CD14-positive monocyte (primary cell): ENCODE measurements at regions not wholly inside any gene's neighbourhood (a gene's known extent, or its start where the extent isn't known, plus 50 kb on each side); places are given as distances from the start of the nearest gene placed in this dataset.

ENCODE experiments used
- DNase-seq, 3 donors: peaks; one replicate each; pipeline ENCODE4 v3.0.0-alpha.2; 2011 to 2022
- H2AFZ ChIP-seq: 2 replicates; pipeline ENCODE4 v1.6.0; 2012; ENCODE audit warnings: mild to moderate bottlenecking, low read depth, low read length, inconsistent platforms; ENCODE audit not compliant: insufficient read depth, poor library complexity, severe bottlenecking
- H3K27ac ChIP-seq, 2 donors: 1 replicate in 1 of 2; 2 replicates in 1 of 2; pipeline ENCODE4 v1.5.1; 2012 to 2013; ENCODE audit warnings: low read length in 2 of 2, control low read depth in 1 of 2, inconsistent platforms in 1 of 2, low read depth in 1 of 2, mild to moderate bottlenecking in 1 of 2
- H3K27me3 ChIP-seq, 2 donors: one replicate each; pipeline versions ENCODE4 v1.6.0 to v1.6.1; 2011 to 2013; ENCODE audit warnings: low read length in 2 of 2; ENCODE audit not compliant: control insufficient read depth in 2 of 2, insufficient read depth in 2 of 2
- H3K36me3 ChIP-seq, 2 donors: replicated peaks in 1 of 2; 1 replicate in 1 of 2; 2 replicates in 1 of 2; pipeline versions ENCODE4 v1.5.1 to v1.6.1; 2012 to 2013; ENCODE audit warnings: low read length in 2 of 2, control low read depth in 1 of 2, inconsistent platforms in 1 of 2, mild to moderate bottlenecking in 1 of 2; ENCODE audit not compliant: insufficient read depth in 2 of 2, control insufficient read depth in 1 of 2
- H3K4me1 ChIP-seq, 2 donors: 1 replicate in 1 of 2; 2 replicates in 1 of 2; pipeline versions ENCODE4 v1.5.1 to v1.6.1; 2012 to 2013; ENCODE audit warnings: low read length in 2 of 2, control low read depth in 1 of 2, inconsistent platforms in 1 of 2, mild to moderate bottlenecking in 1 of 2, moderate library complexity in 1 of 2; ENCODE audit not compliant: insufficient read depth in 2 of 2, control insufficient read depth in 1 of 2
- H3K4me2 ChIP-seq: replicated peaks from 2 replicates; pipeline ENCODE3; 2012; ENCODE audit warnings: low read length, moderate library complexity, mild to moderate bottlenecking; ENCODE audit not compliant: poor library complexity, severe bottlenecking; ENCODE audit errors: extremely low read depth
- H3K4me3 ChIP-seq, 3 experiments: fragments of 200-600 bp in 1 of 3; sonication (generic) in 1 of 3; replicated peaks in 1 of 3; 1 replicate in 2 of 3; 2 replicates in 1 of 3; pipeline ENCODE4 v1.5.1; 2011 to 2013; ENCODE audit warnings: low read length in 3 of 3, mild to moderate bottlenecking in 3 of 3, control low read depth in 2 of 3, low read depth in 2 of 3, inconsistent platforms in 1 of 3, moderate library complexity in 1 of 3
- H3K79me2 ChIP-seq: 2 replicates; pipeline ENCODE4 v1.6.0; 2012; ENCODE audit warnings: mild to moderate bottlenecking, control low read depth, inconsistent platforms, low read length, moderate library complexity; ENCODE audit not compliant: insufficient read depth
- H3K9ac ChIP-seq: 2 replicates; pipeline ENCODE4 v1.6.0; 2017; ENCODE audit warnings: low read length, mild to moderate bottlenecking; ENCODE audit not compliant: insufficient read depth, poor library complexity, severe bottlenecking
- H3K9me3 ChIP-seq, 2 donors: replicated peaks in 1 of 2; 1 replicate in 1 of 2; 2 replicates in 1 of 2; pipeline versions ENCODE4 v1.5.1 to v1.6.1; 2012 to 2013; ENCODE audit warnings: low read length in 2 of 2, control low read depth in 1 of 2; ENCODE audit not compliant: control insufficient read depth in 1 of 2, insufficient read depth in 1 of 2
- H4K20me1 ChIP-seq: 2 replicates; pipeline ENCODE4 v1.6.0; 2012; ENCODE audit warnings: mild to moderate bottlenecking, low read length, control low read depth, moderate library complexity; ENCODE audit not compliant: insufficient read depth
- H3K27ac Mint-ChIP-seq, 7 donors: one replicate each; pipeline ENCODE4 v1.8.0; 2020; ENCODE audit warnings: mild to moderate bottlenecking in 7 of 7, mixed read lengths in 7 of 7, moderate library complexity in 6 of 7, inconsistent platforms in 2 of 7
- H3K27me3 Mint-ChIP-seq, 3 donors: one replicate each; pipeline ENCODE4 v1.8.0; 2021 to 2022; ENCODE audit warnings: low read depth in 3 of 3, mild to moderate bottlenecking in 3 of 3, mixed read lengths in 3 of 3, moderate library complexity in 3 of 3, inconsistent platforms in 1 of 3
- H3K36me3 Mint-ChIP-seq, 2 donors: one replicate each; pipeline ENCODE4 v1.8.0; 2020; ENCODE audit warnings: mixed read lengths in 2 of 2, inconsistent platforms in 1 of 2, mild to moderate bottlenecking in 1 of 2
- H3K4me1 Mint-ChIP-seq: one replicate; pipeline ENCODE4 v1.8.0; 2020; ENCODE audit warnings: mild to moderate bottlenecking, mixed read lengths
- H3K4me3 Mint-ChIP-seq, 2 donors: one replicate each; pipeline ENCODE4 v1.8.0; 2020; ENCODE audit warnings: mild to moderate bottlenecking in 2 of 2, mixed read lengths in 2 of 2, moderate library complexity in 1 of 2
- H3K9me3 Mint-ChIP-seq, 7 donors: one replicate each; pipeline ENCODE4 v1.8.0; 2020 to 2022; ENCODE audit warnings: mixed read lengths in 7 of 7, mild to moderate bottlenecking in 6 of 7, moderate library complexity in 6 of 7, inconsistent platforms in 2 of 7
- WGBS: methylation state at CpG from one replicate; pipeline ENCODE4 v1.1.5; 2013; ENCODE audit warnings: missing lambda C conversion rate; ENCODE audit not compliant: insufficient coverage; 5-methylcytosine and 5-hydroxymethylcytosine counted together
- intact Hi-C, 2 donors: fragments of 100-400 bp; cut with micrococcal nuclease; formaldehyde crosslinking; loops; one replicate each; pipeline versions ENCODE4 v1.15.0 to v1.15.1; 2023
- TF ChIP-seq, protein P1 (sequence below): fragments of 200-600 bp; IDR thresholded peaks from one replicate; pipeline ENCODE4 v1.8.0; 2022; ENCODE audit warnings: antibody characterized with exemption, mild to moderate bottlenecking

- H3K4me1 ChIP-seq, result no peaks in the 10 kb centered on the region
- H3K27me3 ChIP-seq, result no peaks in the 10 kb centered on the region
- H3K36me3 Mint-ChIP-seq, result no peaks in the 10 kb centered on the region
- no peaks in the 10 kb centered on the region for H3K36me3 ChIP-seq
- H2AFZ ChIP-seq, result no peak overlapping the region
- H3K4me1 Mint-ChIP-seq, result no peaks in the 10 kb centered on the region
- no CpG with 5 or more reads among the region's 2 CpGs for WGBS
- H3K4me3 Mint-ChIP-seq, result no peak overlapping the region
- intact Hi-C loops, result no loop called here
- no peak for DNase-seq
- H3K4me2 ChIP-seq, result no peak overlapping the region
- no peak overlapping the region for H3K27ac ChIP-seq
- no peak overlapping the region for H3K9ac ChIP-seq
- H3K27ac Mint-ChIP-seq, result no peak overlapping the region
- peaks cover 5 to 24% (median 14%) of the 10 kb centered on the region in 7 donors for H3K9me3 Mint-ChIP-seq
- H3K4me3 ChIP-seq, result no peak overlapping the region
- peaks cover 0 to 3% (median 3%) of the 10 kb centered on the region in 3 donors for H3K27me3 Mint-ChIP-seq
- H4K20me1 ChIP-seq, result no peaks in the 10 kb centered on the region
- peaks cover 0 to 18% of the 10 kb centered on the region in 2 donors for H3K9me3 ChIP-seq
- TF ChIP-seq, protein P1, sequence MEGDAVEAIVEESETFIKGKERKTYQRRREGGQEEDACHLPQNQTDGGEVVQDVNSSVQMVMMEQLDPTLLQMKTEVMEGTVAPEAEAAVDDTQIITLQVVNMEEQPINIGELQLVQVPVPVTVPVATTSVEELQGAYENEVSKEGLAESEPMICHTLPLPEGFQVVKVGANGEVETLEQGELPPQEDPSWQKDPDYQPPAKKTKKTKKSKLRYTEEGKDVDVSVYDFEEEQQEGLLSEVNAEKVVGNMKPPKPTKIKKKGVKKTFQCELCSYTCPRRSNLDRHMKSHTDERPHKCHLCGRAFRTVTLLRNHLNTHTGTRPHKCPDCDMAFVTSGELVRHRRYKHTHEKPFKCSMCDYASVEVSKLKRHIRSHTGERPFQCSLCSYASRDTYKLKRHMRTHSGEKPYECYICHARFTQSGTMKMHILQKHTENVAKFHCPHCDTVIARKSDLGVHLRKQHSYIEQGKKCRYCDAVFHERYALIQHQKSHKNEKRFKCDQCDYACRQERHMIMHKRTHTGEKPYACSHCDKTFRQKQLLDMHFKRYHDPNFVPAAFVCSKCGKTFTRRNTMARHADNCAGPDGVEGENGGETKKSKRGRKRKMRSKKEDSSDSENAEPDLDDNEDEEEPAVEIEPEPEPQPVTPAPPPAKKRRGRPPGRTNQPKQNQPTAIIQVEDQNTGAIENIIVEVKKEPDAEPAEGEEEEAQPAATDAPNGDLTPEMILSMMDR, result no peak
- no peaks in the 10 kb centered on the region for H3K79me2 ChIP-seq
Measured at GRCh38 chr3:14039149-14039548, 85.5 kb downstream of the CHCHD4 start.

GRCh38 chr3:14037211-14037610 lies 87.5 kb downstream of the CHCHD4 start:
- Mint-ChIP-seq H3K4me3 (no peak overlapping the region), H3K4me1 (no peaks in the 10 kb centered on the region), H3K9me3 (peaks cover 8 to 24% (median 14%) of the 10 kb centered on the region in 7 donors), H3K27ac (no peak overlapping the region), H3K36me3 (no peaks in the 10 kb centered on the region), H3K27me3 (peaks cover 0 to 8% (median 3%) of the 10 kb centered on the region in 3 donors)
- H3K9me3 ChIP-seq, result peaks cover 0 to 18% of the 10 kb centered on the region in 2 donors
- no peak overlapping the region for H3K4me3 ChIP-seq
- no peak overlapping the region for H2AFZ ChIP-seq
- no peaks in the 10 kb centered on the region for H3K27me3 ChIP-seq
- TF ChIP-seq, protein P1, result no peak
- DNase-seq, result no peak
- no peak overlapping the region for H3K27ac ChIP-seq
- no peaks in the 10 kb centered on the region for H3K79me2 ChIP-seq
- H4K20me1 ChIP-seq, result no peaks in the 10 kb centered on the region
- no peaks in the 10 kb centered on the region for H3K4me1 ChIP-seq
- no peaks in the 10 kb centered on the region for H3K36me3 ChIP-seq
- intact Hi-C loops, result no loop called here
- H3K4me2 ChIP-seq, result no peak overlapping the region
- WGBS, result 96% methylated on average over 21 of the region's 22 CpGs
- no peak overlapping the region for H3K9ac ChIP-seq
